Stimulated activated CD8-positive, alpha-beta memory T cell treated with anti-CD3 and anti-CD28 coated beads, Interleukin-15, amount 100 ng/mL, for 1 hour (primary cell): ENCODE measurements at regions not wholly inside any gene's neighbourhood (a gene's known extent, or its start where the extent isn't known, plus 50 kb on each side); places are given as distances from the start of the nearest gene placed in this dataset.

Experiments
- DNase-seq: peaks from one replicate; pipeline ENCODE4 v3.0.0-alpha.2; 2020; ENCODE audit warnings: low read depth

DNA sequence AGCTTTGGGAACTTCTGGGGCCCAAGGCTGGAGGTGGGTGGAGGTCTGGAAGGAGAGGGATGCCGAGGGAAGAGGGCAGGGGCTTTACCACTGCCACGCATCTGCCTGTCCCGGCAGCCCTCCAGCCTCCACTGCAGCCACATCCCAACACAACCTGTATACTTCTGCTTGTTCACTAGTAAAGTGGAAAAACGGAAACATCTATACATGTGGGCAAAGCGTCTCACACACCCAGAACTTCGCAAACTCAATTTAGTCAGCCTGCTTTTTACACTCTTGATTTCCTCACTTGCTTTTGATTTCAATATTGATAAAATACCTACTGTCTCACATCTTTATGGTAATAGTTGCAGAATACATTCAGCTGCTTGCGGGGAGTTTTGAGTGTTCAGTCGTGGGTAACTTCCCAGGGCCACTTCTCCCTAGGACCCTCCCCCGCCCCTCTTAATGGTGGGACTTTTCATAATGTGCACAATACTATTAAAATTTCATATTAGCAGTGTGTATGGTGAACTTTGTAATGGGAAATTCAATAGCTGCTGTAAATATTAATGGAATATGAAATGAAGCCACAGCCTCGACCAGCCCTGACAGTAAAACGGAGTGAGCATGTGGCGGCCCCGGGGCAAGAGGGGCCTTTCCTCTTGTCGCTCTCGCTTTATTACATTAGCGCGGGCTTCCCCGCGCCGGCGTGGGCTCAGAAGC is 85.2 kb downstream of the NR2F2 start:
- no peak for DNase-seq

DNA sequence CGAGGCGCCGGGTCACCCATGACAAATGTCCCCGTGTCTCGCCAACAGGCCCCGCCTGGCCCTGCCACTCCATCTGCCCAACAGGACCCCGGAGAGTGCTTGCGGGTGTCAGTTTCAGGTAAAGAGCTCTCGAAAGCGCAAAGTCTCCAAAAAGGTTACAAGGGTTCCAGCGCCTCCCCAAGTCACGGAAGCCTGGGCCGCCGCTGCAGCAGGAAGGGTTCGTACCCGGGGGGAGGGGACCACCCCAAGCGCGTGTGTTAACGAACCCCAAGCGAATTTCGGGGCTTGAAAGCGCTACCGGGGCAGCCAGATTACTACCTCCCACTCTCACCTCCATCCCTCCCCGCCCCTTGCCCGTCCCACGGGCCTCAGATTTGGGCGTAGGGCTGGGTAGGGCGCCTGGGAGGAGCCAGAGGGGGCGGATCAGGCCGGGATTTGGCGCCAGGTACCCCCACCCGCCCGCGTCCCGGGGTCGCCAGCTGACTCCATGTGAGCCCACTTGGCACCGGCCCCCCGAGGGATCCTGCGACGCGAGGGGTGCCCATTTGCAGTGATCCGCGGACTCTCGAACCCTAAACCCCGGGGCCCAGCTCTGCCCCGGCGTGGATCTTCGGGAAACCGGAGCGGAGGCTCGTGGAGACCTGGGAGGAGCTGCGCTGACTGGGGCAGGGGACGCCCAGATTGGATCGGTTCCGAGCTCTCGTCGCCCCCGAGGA is 85.9 kb downstream of the NR2F2 start:
- DNase-seq = no peak

DNA sequence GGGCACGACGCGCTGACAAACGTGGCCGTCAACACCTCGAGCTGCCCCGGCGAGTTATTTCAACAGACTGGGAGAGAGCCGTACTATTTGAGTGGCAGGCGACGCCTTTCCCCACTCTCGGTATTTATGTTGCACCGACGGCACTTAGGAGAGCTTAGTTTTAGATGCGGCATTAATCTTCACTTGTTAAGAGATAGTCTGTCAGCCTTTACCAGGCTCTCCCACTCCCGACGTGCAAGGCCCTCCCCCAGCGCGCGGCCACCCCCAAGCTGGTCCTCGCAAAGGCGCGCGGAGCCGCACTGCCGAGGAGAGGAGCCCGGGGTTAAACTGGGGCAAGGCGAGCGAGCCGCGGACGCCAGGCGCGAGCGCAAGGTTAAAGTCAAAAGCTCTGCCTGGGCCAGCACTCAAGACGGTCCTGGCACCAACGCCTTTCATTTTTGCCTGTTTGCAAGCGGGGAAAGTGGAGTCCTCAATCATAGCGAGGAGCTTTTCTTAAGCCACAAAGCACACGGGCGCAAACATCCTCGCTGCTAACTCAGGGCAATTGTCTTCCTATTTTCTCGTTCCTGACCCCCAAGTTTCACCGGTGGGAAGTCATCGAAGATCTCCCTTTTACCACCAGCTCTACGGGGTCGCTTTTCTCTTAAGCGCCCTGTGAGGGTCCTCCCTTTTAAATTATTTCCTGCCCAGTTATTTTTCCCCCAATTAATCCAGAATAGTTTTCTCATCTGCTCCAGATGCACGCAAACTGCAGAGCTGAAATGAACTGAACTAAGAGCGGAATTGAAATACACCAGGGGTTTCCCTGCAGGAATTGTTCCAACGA is 86.6 kb downstream of the NR2F2 start:
- no peak for DNase-seq

DNA sequence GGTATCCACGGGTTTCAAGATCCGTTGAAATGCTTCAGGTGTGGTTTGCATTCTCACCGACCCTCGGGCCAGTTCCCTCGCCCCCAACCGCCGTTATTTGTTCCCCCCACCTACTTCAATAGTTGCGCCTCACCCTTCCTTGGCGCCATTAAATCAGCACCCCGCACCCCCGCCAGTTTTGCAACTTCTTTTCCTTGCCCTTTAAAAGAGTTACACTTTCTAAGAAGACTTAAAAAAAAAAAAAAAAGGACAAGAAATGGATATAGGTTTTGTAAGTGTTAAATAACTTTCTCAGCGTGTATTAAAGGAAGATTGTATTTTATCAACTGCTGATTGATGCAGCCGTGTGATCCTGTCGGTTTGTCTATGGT is 87.2 kb downstream of the NR2F2 start:
- DNase-seq = no peak

DNA sequence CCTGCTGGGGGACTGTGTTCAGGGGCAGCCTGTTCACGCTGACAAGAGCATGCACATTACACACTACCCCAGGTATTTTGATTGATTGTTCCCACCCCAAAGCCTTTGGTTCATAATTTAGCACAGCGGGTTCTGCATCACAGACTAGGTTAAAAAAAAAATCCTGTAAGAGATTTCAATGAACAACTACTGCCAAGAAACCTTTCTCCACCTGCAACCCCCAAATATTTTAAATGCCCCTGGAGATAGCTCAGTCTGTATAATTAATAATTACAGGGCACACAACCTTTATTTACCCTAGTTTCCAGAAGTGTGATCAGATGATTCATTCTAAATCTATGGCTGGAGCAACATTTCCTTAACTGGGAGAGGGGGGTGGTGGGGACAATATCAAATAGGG is 87.6 kb downstream of the NR2F2 start:
- DNase-seq = no peak

DNA sequence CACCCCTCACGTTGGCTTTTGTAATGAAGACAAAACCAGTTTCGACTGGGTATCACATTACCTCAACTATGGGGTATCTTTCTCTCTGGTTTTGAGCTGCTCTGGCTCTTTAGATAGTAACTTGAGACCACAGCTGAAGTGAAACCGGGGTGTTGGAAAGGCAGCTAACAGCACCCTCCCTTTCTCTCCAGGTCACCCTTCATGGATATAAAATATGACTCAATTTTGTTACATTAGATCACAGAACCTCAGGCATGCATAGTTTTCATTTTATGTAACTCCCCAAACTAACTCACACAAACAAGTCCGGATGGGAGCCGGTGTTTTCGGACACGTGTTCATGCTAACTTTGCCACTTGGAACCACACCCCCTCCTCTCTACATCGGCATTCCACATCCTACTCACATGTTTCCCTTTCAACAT is 90.7 kb downstream of the NR2F2 start:
- DNase-seq = no peak

DNA sequence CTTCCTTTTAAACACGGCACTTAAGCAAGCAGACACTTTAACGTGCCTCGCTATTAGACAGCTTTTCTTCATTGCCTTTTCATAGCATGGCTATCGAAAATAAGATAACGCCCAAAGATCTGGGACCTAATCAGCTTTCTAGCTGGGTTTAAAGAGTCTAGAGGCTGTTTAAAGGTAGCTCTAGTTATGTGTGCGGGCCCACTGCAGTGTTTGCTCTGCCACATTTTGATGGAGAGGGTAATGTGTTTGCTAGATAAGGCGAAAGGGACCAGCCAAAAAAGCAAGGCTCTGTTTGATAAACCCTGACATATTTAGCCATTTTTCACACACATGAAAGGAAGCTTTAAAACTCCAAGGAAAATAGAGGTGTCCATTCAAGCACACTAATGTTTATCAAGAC is 91.6 kb downstream of the NR2F2 start:
- DNase-seq = no peak

DNA sequence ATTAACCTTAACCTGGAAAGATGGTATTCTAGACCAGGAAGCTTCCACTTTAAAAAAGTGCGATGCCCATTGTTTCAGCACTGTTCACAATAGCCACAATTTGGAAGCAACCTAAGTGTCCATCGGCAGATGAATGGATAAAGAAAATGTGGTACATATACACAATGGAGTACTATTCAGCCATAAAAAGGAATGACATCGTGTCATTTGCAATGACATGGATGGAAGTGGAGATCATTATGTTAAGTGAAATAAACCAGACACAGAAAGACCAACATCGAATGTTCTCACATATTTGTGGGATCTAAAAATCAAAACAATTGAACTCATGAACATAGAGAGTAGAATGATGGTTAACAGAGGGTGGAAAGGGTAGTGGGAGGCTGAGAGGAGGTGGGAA is 94.2 kb downstream of the NR2F2 start:
- no peak for DNase-seq

DNA sequence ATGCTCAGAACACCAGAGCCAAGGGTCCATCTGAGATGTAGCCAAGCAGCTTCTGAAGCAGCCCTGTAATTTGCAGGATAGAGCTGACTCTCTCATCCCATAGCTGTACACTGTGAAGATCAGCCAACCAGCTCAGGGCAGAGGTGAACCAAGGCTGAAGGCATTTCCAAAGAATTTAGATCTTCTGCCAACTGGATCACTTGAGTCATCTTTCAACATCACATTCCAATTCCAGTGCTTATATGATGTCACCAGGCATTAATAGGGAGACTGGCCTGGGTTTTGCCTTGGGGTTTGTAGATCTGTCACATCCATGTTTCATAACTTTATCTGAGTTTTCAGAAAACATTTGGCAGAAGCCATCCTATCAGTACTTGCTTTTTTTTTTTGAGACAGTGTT is 98.2 kb downstream of the NR2F2 start:
- DNase-seq = no peak

DNA sequence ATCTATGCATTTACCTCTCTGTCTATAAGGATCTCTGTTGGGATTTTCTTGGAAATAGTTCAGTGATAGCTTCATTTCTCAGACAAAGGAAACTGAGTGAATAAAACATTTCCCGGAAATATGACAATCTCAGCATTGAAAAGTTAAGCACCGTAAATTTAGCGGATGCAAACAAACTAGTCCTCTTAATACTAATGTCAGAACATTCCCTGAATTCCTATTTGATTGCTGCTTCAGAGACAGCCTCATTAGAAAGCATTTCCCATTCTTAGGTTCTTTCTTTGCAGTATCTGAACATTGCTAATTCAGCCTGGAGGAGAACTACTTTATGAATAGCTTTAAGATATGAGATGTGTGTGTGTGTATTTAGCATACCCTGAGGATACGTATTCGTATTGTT is 101.3 kb downstream of the NR2F2 start:
- DNase-seq = no peak

DNA sequence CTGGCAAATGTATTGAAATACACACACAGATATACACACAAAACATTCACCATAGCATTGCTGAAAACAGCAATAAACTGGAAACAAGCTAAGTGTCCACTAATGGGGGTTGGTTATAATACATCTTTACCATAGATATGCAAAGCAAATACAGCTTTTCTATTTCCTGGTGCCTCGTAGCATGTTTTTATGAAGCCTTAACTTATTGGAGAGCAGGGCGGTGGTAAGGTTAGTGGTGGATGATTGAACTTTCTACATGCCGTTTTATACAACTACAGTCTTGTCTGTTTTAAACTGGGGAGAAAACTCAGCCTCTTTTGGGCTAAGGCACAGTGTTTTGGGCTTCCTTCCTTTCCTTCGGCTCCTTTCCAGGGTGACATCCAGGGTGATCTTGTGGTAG is 104.5 kb downstream of the NR2F2 start:
- no peak for DNase-seq

DNA sequence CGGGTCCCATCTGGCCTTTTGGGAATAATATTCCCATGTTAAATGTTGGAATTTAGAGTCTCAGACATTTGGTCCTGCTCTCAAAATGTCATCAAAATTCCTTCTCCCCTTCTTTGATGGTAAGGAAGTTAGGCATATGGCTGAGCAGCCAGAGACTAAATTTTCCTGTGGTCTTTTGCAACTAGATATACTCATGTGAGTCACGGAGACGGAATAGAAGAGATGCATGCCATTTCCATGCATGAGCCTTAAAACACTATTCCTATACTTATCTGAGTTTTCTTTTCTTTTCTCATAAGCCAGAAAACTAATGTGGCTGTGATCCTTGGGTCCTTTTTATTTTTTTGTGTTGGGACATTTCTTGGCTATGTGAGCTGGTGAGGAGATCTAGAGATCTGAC is 105.3 kb downstream of the NR2F2 start:
- no peak for DNase-seq

DNA sequence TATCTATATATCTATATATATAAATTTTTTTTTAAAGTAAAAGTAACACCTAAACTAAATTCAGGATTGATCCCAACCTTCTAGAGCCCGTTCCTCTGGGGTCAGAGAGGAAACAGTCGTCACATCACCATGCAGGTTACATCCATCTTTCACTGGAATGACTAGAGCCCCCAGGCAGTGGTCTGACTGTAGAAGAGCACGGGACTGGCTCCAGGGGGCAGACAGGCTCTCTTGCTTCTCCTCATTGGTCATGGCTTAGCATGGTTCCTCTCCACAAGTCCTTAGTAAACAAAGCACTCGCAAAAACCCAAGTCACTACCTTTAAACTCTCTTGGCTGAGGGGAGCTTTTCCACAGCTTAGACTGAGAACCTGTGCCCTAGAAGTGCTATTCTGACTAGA is 110.5 kb downstream of the NR2F2 start:
- no peak for DNase-seq

DNA sequence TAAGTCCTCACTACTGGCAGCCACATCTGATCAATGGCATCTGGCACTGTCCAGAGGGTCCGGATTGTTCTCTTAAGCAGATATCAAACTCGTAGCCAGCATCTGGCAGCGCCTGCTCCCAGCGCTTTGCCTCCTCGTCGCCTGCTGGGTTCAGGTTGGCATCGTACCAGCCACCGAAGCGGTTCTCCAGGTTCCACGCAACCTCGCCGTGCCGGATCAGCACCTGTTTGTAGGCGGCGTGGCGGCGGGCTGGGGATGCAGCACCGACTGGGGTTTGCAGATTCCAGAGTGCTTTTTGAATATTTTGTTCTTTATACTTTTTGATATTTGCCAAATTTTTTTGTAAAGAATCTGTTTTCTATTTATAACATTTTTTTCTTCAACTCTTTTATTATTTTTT is 111.6 kb downstream of the NR2F2 start:
- DNase-seq = no peak

DNA sequence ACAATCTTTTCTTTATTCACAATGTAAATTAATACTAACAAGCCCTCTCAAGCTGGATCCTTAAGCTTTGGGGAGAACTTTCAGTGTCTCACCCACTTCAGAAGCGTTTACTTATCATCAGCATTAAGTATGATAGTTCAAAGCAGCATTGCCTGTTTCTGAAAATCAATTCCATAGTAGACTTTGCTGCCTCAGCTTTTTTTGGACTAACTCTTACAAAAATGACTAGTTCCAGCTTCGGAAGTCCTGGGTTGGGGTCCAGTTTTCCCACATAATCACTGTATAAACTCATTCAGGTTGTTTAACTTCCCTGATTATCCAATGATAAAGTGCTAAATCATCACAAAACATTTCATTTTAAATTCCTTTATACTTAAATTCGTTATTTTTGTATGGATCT is 114.4 kb downstream of the NR2F2 start:
- DNase-seq = no peak

DNA sequence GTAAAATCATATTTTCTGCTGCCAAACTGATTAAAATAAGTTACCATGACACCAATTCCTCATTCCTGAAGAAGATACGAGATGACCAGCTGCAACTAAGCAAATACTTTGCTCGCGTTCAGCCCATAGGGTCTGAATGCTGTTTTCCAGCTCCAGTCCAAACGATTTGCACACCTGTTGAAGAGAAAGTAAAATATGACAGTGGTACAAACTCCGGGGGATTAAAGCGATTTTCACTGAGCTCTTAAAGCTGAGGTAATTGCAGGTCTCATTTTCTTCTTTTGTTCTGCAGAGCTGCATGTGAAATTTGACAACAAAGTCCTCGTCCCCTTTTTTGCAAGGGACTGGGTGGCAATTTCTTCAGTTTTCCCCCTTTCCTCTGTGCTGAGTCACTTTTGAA is 118.4 kb downstream of the NR2F2 start:
- no peak for DNase-seq

DNA sequence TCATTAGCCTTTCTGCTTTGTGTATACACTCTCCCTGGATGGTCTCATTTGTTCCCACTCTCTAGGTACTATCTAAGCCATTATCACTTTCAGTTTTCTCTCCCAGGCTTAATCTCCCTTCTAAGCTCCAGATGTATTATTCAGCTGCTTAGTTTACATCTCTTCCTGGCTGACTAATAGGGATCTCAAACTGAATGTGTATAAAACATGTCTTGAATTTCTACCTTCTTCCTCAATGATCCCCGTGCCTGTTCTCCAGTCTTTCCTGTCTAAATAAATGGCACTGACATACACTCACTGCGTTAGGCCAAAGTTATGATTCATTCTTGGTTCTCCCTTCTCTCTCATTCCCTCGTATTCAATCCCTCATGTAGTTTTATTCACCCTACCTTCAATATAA is 127.3 kb downstream of the NR2F2 start:
- no peak for DNase-seq

DNA sequence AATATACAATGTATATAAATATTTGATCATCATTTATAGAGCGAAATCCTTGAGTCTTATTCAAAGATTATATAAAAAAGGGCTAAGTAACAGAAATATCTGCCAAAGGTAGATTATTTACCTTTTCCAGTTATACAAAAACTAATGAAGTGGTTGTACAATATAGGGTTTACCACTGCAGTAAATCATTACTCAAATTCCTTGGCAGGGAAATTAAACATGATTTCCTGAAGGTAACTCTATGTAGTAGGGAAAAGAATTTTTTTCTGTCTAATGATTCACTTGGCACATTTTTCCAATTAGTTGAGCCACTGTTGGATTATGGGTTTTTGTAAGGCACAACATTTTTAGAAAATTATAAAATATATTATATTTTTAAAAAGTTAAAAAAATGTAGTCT is 129.6 kb downstream of the NR2F2 start:
- no peak for DNase-seq

DNA sequence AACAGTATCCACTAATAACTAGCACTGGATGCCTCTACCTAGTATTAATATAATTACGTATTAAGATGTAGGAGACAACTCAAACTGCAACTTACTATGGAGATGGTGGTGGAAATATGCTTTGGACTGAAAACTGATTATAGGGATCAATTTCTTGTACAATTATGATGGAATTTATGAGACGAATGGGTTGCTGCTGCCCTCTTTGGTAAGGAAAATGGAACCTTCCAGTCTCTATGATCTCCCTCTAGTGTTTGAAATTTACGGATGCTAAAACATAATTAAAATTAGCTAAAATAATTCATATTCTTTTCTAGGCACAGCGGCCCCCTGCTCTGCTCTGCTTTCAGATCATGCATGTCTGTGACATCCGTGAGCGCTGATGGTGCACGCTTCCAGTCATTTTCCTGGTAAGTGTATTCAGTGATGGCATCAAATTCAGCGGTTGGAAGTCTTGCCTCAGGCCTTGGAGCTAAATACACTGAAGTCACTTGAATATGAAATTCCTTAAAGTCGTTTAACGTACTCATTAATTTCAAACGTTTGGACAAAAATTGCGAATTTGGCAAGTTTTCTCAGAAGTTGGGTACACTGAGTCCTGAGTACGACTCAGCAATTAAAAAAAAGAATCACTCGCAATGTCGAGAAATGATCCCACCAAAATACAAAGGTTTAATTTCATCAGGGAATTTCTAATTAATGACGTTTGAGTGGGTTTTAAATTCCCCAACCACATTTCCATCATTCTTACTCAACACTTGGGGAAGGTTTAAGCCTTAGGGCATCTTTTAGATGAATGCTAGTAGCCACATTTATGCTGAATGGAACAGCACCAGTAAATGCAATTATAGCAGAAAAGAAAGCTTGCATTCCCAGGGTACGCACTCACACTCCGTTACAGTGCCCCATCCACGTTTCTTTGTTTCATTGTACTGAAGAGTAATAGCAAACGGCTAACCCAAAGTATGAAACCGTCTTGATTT is 132.6 kb downstream of the NR2F2 start:
- DNase-seq = no peak

DNA sequence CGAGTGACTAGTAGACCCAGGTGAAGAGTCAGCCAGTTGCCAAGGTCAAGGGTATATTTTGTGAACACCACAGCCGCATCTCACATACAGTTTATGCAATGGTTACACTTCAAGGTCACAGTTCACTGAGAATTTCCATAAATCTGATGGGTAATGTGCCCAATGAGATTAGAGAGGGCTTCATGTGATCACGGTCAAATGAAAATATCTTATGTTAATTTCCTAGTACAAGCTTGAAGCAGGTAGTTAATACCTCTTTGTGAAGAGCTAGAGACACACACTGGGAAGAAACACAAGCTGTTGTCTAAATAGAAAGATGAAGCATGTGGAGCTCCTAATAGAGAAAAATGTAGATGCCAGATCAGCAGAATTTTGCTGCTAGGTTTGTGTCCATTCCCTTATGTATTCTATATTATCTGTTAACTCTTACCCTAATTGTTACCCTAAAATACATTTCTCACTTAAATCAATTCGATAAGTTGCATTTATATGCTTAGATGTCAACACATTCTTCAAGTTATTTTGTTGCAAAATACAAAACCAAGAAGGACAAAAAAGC is 136.0 kb downstream of the NR2F2 start:
- no peak for DNase-seq

DNA sequence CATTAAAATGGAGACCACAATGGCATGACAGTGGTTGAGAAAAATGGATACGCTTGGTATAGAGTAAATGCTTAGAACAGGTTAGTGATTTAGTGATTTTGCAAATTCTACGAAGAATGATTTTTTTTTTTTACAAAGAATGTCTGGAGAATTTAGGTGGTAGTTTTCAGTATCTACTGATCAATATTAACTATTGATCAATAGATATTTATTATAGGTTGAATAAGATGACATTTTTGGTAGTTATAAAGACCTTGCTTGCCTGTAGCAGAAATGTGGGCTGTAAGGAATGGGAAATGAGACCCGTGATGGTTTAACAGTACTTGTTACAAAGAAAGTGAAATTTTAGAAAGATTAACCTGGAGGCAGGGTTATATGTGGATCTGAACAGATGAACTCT is 137.5 kb downstream of the NR2F2 start:
- DNase-seq = no peak
